SK-N-MC (cell line): ENCODE measurements at regions not wholly inside any gene's neighbourhood (a gene's known extent, or its start where the extent isn't known, plus 50 kb on each side); places are given as distances from the start of the nearest gene placed in this dataset.

Experiments
- EZH2 ChIP-seq: fragments of 200-600 bp; sonication (generic); IDR thresholded peaks from one replicate; pipeline ENCODE4 v1.6.1; 2017; ENCODE audit warnings: antibody characterized with exemption
- POLR2AphosphoS5 ChIP-seq: IDR thresholded peaks from 2 replicates; pipeline ENCODE4 v1.6.1; 2012; ENCODE audit warnings: mild to moderate bottlenecking, low read depth, low read length, borderline replicate concordance

- TF ChIP-seq EZH2 (no peak), POLR2AphosphoS5 (no peak)
Measured at GRCh38 chr4:14834382-14834781, 167.9 kb upstream of the CPEB2 start.
